ENCODE measurements at regions not wholly inside any gene's neighbourhood (a gene's known extent, or its start where the extent isn't known, plus 50 kb on each side); places are given as distances from the start of the nearest gene placed in this dataset.

DNA sequence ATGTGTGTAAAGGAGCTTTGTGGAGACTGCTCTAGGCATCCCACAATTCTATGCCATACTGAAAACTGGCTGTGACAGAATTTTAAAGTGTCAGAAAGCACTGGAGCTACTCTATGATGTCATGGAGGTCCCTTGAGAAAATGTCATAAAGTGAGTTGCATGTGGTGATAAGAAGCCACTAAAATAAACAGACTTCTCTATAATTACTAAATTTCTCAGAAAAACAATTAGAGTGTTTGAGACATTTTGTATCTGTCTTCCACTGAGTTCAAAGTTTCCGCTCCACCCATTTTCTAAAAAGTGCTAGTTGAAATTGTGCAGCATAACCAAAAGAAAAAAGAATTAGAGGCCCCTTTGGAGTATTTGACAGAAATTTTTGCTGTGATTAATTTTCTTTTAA is 603.9 kb downstream of the KCNJ2 start (continued):
- TF ChIP-seq, protein P1, sequence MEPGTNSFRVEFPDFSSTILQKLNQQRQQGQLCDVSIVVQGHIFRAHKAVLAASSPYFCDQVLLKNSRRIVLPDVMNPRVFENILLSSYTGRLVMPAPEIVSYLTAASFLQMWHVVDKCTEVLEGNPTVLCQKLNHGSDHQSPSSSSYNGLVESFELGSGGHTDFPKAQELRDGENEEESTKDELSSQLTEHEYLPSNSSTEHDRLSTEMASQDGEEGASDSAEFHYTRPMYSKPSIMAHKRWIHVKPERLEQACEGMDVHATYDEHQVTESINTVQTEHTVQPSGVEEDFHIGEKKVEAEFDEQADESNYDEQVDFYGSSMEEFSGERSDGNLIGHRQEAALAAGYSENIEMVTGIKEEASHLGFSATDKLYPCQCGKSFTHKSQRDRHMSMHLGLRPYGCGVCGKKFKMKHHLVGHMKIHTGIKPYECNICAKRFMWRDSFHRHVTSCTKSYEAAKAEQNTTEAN (CRISPR knock-in tag; IDR thresholded peaks at IDR 0.05) = no peak

DNA sequence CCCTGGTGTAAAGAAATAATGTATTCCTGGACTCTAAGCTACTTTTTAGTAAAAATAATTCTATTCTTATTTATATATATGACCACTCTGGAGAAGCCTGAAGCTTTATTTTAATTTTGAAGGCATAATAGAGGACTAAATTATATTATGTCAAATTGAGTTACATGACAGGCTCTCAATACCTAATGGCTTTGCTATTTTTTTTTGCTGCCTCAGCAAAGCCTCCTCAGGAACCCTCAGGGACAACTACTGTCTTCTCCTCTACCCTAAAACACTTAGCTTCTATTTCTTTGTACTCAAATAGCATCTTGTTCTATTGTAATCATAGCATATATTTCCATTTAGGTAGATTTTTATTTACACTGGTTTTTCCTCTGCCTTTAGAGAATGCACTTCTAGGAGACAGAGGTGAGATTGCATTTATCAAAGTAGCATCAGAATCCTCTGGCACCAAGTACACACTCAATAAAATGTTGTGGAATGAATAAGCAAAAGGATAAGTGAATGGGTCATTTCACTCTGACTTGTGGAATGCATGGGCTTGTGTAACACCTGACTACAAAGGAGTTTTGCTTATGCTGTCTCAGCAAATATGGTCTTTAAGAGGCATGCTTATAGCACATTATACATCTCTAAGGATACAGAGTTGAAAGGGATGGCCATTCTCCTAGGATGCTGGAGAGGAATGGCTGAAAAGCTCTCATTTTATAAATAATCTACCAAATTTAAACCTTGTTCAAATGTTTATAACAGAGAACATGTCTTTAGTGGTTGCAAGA is 605.2 kb downstream of the KCNJ2 start:
- ATAC-seq (no peak), DNase-seq (ENCODE audit: low spot score) (no peak)
- Mint-ChIP-seq H3K36me3 (no peaks in the 10 kb centered on the region), H3K4me1 (peaks cover 4% of the 10 kb centered on the region), H3K27ac (no peak overlapping the region), H3K9me3 (no peaks in the 10 kb centered on the region), H3K4me3 (no peak overlapping the region), H3K27me3 (ENCODE audit: low read depth) (no peaks in the 10 kb centered on the region)
- CTCF ChIA-PET = no interaction called here
- POLR2A ChIA-PET = no interaction called here
- no peak for TF ChIP-seq CREB1 (CRISPR knock-in tag; IDR thresholded peaks at IDR 0.05)
- TF ChIP-seq, protein P2, sequence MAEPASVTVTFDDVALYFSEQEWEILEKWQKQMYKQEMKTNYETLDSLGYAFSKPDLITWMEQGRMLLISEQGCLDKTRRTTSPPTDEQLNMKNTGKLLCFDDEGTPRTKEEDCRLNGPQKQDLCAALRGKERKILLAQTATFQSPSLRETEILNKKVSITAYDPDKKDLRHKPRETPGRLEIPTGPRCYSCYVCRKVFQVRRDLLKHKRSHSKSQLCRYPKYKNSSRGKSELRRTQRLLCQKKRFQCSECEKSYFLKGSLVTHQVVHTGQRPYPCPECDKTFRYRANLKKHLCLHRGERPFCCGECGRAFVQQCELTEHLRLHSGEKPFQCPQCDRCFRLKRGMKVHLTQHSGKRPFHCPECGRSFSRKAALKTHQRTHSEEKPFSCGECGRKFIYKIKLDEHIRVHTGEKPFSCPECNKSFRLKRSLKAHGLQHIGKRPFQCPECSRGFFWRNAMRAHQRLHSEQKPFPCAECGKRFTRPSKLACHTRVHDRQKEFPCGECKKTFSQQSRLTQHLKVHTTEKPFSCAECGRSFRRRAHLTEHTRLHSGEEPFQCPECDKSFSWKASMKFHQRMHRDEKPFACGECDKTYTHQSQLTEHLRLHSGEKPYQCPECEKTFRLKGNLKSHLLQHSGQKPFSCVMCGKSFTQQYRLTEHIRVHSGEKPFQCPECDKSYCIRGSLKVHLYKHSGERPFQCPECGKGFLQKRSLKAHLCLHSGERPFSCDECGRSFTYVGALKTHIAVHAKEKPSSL (CRISPR knock-in tag; conservative IDR thresholded peaks at IDR 0.05) = no peak
- no peak for TF ChIP-seq ZNF263 (CRISPR knock-in tag; IDR thresholded peaks at IDR 0.05; ENCODE audit: low read depth)
- no peak for TF ChIP-seq GRHL2 (CRISPR knock-in tag; IDR thresholded peaks at IDR 0.05; ENCODE audit: insufficient replicate concordance, severe bottlenecking)
- TF ChIP-seq ELF4 (CRISPR knock-in tag; IDR thresholded peaks at IDR 0.05; ENCODE audit: low read depth) = no peak
- TF ChIP-seq EMX1 (CRISPR knock-in tag; IDR thresholded peaks at IDR 0.05) = no peak
- no peak for TF ChIP-seq GTF2I (CRISPR knock-in tag; conservative IDR thresholded peaks at IDR 0.05)
- TF ChIP-seq NR1H2 (CRISPR knock-in tag; IDR thresholded peaks at IDR 0.05) = no peak
- TF ChIP-seq JAZF1 (CRISPR knock-in tag; IDR thresholded peaks at IDR 0.05) = no peak
- no peak for TF ChIP-seq NR3C1 (CRISPR knock-in tag; conservative IDR thresholded peaks at IDR 0.05; ENCODE audit: low read depth)
- no peak for TF ChIP-seq KAT7 (CRISPR knock-in tag; IDR thresholded peaks at IDR 0.05; ENCODE audit: borderline replicate concordance)
- TF ChIP-seq GABPB1 (CRISPR knock-in tag; IDR thresholded peaks at IDR 0.05) = no peak
- TF ChIP-seq, protein P3, sequence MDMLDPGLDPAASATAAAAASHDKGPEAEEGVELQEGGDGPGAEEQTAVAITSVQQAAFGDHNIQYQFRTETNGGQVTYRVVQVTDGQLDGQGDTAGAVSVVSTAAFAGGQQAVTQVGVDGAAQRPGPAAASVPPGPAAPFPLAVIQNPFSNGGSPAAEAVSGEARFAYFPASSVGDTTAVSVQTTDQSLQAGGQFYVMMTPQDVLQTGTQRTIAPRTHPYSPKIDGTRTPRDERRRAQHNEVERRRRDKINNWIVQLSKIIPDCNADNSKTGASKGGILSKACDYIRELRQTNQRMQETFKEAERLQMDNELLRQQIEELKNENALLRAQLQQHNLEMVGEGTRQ (CRISPR knock-in tag; IDR thresholded peaks at IDR 0.05) = no peak
- no peak for TF ChIP-seq ETV6 (CRISPR knock-in tag; IDR thresholded peaks at IDR 0.05)
- TF ChIP-seq, protein P4, sequence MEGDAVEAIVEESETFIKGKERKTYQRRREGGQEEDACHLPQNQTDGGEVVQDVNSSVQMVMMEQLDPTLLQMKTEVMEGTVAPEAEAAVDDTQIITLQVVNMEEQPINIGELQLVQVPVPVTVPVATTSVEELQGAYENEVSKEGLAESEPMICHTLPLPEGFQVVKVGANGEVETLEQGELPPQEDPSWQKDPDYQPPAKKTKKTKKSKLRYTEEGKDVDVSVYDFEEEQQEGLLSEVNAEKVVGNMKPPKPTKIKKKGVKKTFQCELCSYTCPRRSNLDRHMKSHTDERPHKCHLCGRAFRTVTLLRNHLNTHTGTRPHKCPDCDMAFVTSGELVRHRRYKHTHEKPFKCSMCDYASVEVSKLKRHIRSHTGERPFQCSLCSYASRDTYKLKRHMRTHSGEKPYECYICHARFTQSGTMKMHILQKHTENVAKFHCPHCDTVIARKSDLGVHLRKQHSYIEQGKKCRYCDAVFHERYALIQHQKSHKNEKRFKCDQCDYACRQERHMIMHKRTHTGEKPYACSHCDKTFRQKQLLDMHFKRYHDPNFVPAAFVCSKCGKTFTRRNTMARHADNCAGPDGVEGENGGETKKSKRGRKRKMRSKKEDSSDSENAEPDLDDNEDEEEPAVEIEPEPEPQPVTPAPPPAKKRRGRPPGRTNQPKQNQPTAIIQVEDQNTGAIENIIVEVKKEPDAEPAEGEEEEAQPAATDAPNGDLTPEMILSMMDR (IDR thresholded peaks at IDR 0.05) = no peak
- TF ChIP-seq ZNF671 (CRISPR knock-in tag; IDR thresholded peaks at IDR 0.05) = no peak
- TF ChIP-seq FOXK1 (CRISPR knock-in tag; IDR thresholded peaks at IDR 0.05) = no peak
- TF ChIP-seq, protein P5, sequence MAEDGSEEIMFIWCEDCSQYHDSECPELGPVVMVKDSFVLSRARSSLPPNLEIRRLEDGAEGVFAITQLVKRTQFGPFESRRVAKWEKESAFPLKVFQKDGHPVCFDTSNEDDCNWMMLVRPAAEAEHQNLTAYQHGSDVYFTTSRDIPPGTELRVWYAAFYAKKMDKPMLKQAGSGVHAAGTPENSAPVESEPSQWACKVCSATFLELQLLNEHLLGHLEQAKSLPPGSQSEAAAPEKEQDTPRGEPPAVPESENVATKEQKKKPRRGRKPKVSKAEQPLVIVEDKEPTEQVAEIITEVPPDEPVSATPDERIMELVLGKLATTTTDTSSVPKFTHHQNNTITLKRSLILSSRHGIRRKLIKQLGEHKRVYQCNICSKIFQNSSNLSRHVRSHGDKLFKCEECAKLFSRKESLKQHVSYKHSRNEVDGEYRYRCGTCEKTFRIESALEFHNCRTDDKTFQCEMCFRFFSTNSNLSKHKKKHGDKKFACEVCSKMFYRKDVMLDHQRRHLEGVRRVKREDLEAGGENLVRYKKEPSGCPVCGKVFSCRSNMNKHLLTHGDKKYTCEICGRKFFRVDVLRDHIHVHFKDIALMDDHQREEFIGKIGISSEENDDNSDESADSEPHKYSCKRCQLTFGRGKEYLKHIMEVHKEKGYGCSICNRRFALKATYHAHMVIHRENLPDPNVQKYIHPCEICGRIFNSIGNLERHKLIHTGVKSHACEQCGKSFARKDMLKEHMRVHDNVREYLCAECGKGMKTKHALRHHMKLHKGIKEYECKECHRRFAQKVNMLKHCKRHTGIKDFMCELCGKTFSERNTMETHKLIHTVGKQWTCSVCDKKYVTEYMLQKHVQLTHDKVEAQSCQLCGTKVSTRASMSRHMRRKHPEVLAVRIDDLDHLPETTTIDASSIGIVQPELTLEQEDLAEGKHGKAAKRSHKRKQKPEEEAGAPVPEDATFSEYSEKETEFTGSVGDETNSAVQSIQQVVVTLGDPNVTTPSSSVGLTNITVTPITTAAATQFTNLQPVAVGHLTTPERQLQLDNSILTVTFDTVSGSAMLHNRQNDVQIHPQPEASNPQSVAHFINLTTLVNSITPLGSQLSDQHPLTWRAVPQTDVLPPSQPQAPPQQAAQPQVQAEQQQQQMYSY (CRISPR knock-in tag; IDR thresholded peaks at IDR 0.05) = no peak
